Cardiac fibroblast (primary cell): ENCODE measurements at regions not wholly inside any gene's neighbourhood (a gene's known extent, or its start where the extent isn't known, plus 50 kb on each side); places are given as distances from the start of the nearest gene placed in this dataset.
A peak's percentile ranks its signal among the peaks of the same experiment; 100 is the strongest.

Source experiments
- DNase-seq, 2 donors: peaks; one replicate each; pipeline versions ENCODE4 v3.0.0 to v3.0.0-alpha.2; 2010; ENCODE audit warnings: low read depth in 2 of 2
- H3K4me3 ChIP-seq, 2 donors: replicated peaks in 1 of 2; 1 replicate in 1 of 2; 2 replicates in 1 of 2; pipeline ENCODE4 v1.5.1; 2011; ENCODE audit warnings: low read depth in 2 of 2, low read length in 2 of 2, mild to moderate bottlenecking in 2 of 2, moderate library complexity in 1 of 2
- CTCF ChIP-seq: IDR thresholded peaks from one replicate; pipeline ENCODE4 v1.5.1; 2011; ENCODE audit warnings: low read depth, mild to moderate bottlenecking, low read length, inconsistent platforms

GRCh38 chr12:90499795-90500194 is 455.2 kb downstream of the CCER1 start:
- no peak for DNase-seq
- no peak for TF ChIP-seq CTCF
- no peak overlapping the region for H3K4me3 ChIP-seq

- no peak overlapping the region for H3K4me3 ChIP-seq
- TF ChIP-seq CTCF: no peak
- no peak for DNase-seq
These were observed 456.9 kb downstream of the CCER1 start for GRCh38 chr12:90497923-90498545.

- DNase-seq: no peak
- no peak overlapping the region for H3K4me3 ChIP-seq
- no peak for TF ChIP-seq CTCF
These were observed 464.6 kb downstream of the CCER1 start for GRCh38 chr12:90490355-90490754.

- TF ChIP-seq CTCF: no peak
- no peak for DNase-seq
- no peak overlapping the region for H3K4me3 ChIP-seq
These were observed 465.8 kb downstream of the CCER1 start for GRCh38 chr12:90489141-90489540.

GRCh38 chr12:90485560-90485959 is 469.4 kb downstream of the CCER1 start:
- H3K4me3 ChIP-seq: no peak overlapping the region
- TF ChIP-seq CTCF: no peak
- no peak for DNase-seq

- H3K4me3 ChIP-seq: no peak overlapping the region
- DNase-seq: peak in 1 of 2 donors; percentile 8
- no peak for TF ChIP-seq CTCF
These were observed 470.9 kb downstream of the CCER1 start for GRCh38 chr12:90484094-90484493.

GRCh38 chr12:90481748-90482147 is 473.2 kb downstream of the CCER1 start:
- TF ChIP-seq CTCF: no peak
- no peak for DNase-seq
- H3K4me3 ChIP-seq: no peak overlapping the region
